Mucosa of descending colon (tissue), 3 donors: ENCODE measurements at regions not wholly inside any gene's neighbourhood (a gene's known extent, or its start where the extent isn't known, plus 50 kb on each side); places are given as distances from the start of the nearest gene placed in this dataset.

Source experiments
- ATAC-seq: fragments of 200-7000 bp; cut with Tn5 transposase; one replicate; pipeline ENCODE4 v1.9.1; 2020; ENCODE audit warnings: mild to moderate bottlenecking, moderate library complexity
- DNase-seq, 3 donors: peaks; one replicate each; pipeline ENCODE4 v3.0.0-alpha.2; 2020
- H3K36me3 ChIP-seq: fragments of 200-600 bp; one replicate; pipeline ENCODE4 v1.8.0; 2021; ENCODE audit warnings: low read depth, mild to moderate bottlenecking
- H3K4me1 ChIP-seq: fragments of 200-600 bp; one replicate; pipeline ENCODE4 v1.8.0; 2021; ENCODE audit warnings: low read depth, mild to moderate bottlenecking
- H3K4me3 ChIP-seq: fragments of 200-600 bp; one replicate; pipeline ENCODE4 v1.8.0; 2021; ENCODE audit warnings: mild to moderate bottlenecking
- H3K9me3 ChIP-seq: fragments of 200-600 bp; one replicate; pipeline ENCODE4 v1.8.0; 2021; ENCODE audit warnings: mild to moderate bottlenecking
- CTCF ChIP-seq: fragments of 200-600 bp; IDR thresholded peaks from one replicate; pipeline ENCODE4 v1.8.0; 2022; ENCODE audit warnings: antibody characterized with exemption, mild to moderate bottlenecking
- intact Hi-C, 2 donors: fragments of 100-400 bp; cut with DNase I in 1 of 2; cut with micrococcal nuclease in 1 of 2; formaldehyde crosslinking; loops; one replicate each; pipeline versions ENCODE4 v1.11.0 to v1.11.1; 2022; cut with DNase I, micrococcal nuclease
- donor health status: DM: no; HTN: no; CAD: no; lungs with moderate emphysema.
- donor health status: DM: no; HTN: no; CAD: no.
- donor health status: DM: no; HTN: yes; CAD: no.

- Histone ChIP-seq H3K36me3 (no peaks in the 10 kb centered on the region), H3K4me1 (no peaks in the 10 kb centered on the region), H3K9me3 (no peaks in the 10 kb centered on the region), H3K4me3 (no peak overlapping the region)
- DNase-seq (no peak), ATAC-seq (peak; percentile 22)
- intact Hi-C loops: no loop called here
- TF ChIP-seq CTCF: no peak
These were observed 158.9 kb downstream of the TBXT start for GRCh38 chr6:166008441-166009369.

GRCh38 chr6:166007349-166008263 lies 160.0 kb downstream of the TBXT start:
- no peaks in the 10 kb centered on the region for H3K9me3 ChIP-seq
- peak in 2 of 3 donors; percentile 40 to 49 for DNase-seq
- no peak for ATAC-seq
- intact Hi-C loops: no loop called here
- H3K4me3 ChIP-seq: no peak overlapping the region
- no peaks in the 10 kb centered on the region for H3K4me1 ChIP-seq
- H3K36me3 ChIP-seq: no peaks in the 10 kb centered on the region
- no peak for TF ChIP-seq CTCF

- no peak overlapping the region for H3K4me3 ChIP-seq
- H3K9me3 ChIP-seq: no peaks in the 10 kb centered on the region
- H3K4me1 ChIP-seq: no peaks in the 10 kb centered on the region
- no peaks in the 10 kb centered on the region for H3K36me3 ChIP-seq
- ATAC-seq (no peak), DNase-seq (no peak)
- TF ChIP-seq CTCF: no peak
- intact Hi-C loops: no loop called here
These were observed 160.8 kb downstream of the TBXT start for GRCh38 chr6:166006900-166007301.

GRCh38 chr6:166005944-166006899 lies 161.4 kb downstream of the TBXT start:
- peak; percentile 55 for ATAC-seq
- intact Hi-C loops: no loop called here
- TF ChIP-seq CTCF: no peak
- no peaks in the 10 kb centered on the region for H3K9me3 ChIP-seq
- peak in 2 of 3 donors; percentile 38 to 46 for DNase-seq
- no peaks in the 10 kb centered on the region for H3K36me3 ChIP-seq
- H3K4me1 ChIP-seq: no peaks in the 10 kb centered on the region
- H3K4me3 ChIP-seq: no peak overlapping the region
